HG03378 (cell line): ENCODE measurements at regions not wholly inside any gene's neighbourhood (a gene's known extent, or its start where the extent isn't known, plus 50 kb on each side); places are given as distances from the start of the nearest gene placed in this dataset.
"Not testable (repeated sequence)": the region's sequence is repeated elsewhere in the genome, so short reads cannot be mapped to it uniquely, and the experiment has no call there.

Source experiments
- ATAC-seq: cut with Tn5 transposase; IDR thresholded peaks from one replicate; pipeline ENCODE4 v1.9.1; 2021; ENCODE audit warnings: mild to moderate bottlenecking, moderate library complexity; ENCODE audit not compliant: unreplicated experiment

GRCh38 chr2:183881978-183882377 is 716.4 kb upstream of the ZNF804A start:
- ATAC-seq = no peak

GRCh38 chr2:183892315-183892941 is 705.9 kb upstream of the ZNF804A start:
- no peak for ATAC-seq

- ATAC-seq = no peak
Observed at GRCh38 chr2:183898641-183899040, 699.7 kb upstream of the ZNF804A start.

GRCh38 chr2:183901931-183902330 is 696.4 kb upstream of the ZNF804A start:
- no peak for ATAC-seq

GRCh38 chr2:183903026-183903425 is 695.3 kb upstream of the ZNF804A start:
- no peak for ATAC-seq

- ATAC-seq = not testable (repeated sequence)
Observed at GRCh38 chr2:183916041-183916440, 682.3 kb upstream of the ZNF804A start.

- ATAC-seq = no peak
Observed at GRCh38 chr2:183919167-183919566, 679.2 kb upstream of the ZNF804A start.

- ATAC-seq = no peak
Observed at GRCh38 chr2:183919926-183920325, 678.4 kb upstream of the ZNF804A start.

GRCh38 chr2:183925281-183925680 is 673.0 kb upstream of the ZNF804A start:
- ATAC-seq = no peak

GRCh38 chr2:183926433-183926832 is 671.9 kb upstream of the ZNF804A start:
- ATAC-seq = no peak

GRCh38 chr2:183927406-183928325 is 670.7 kb upstream of the ZNF804A start:
- ATAC-seq = no peak

- no peak for ATAC-seq
Observed at GRCh38 chr2:183935005-183935404, 663.3 kb upstream of the ZNF804A start.

GRCh38 chr2:183937220-183937619 is 661.1 kb upstream of the ZNF804A start:
- ATAC-seq = no peak

- ATAC-seq = no peak
Observed at GRCh38 chr2:183946193-183946592, 652.1 kb upstream of the ZNF804A start.

- no peak for ATAC-seq
Observed at GRCh38 chr2:183948861-183949260, 649.5 kb upstream of the ZNF804A start.

- ATAC-seq = no peak
Observed at GRCh38 chr2:183950673-183951072, 647.7 kb upstream of the ZNF804A start.

- no peak for ATAC-seq
Observed at GRCh38 chr2:183951630-183952029, 646.7 kb upstream of the ZNF804A start.

- ATAC-seq = no peak
Observed at GRCh38 chr2:183952741-183953140, 645.6 kb upstream of the ZNF804A start.

- ATAC-seq = no peak
Observed at GRCh38 chr2:183963609-183964008, 634.7 kb upstream of the ZNF804A start.

- ATAC-seq = no peak
Observed at GRCh38 chr2:183964565-183964964, 633.8 kb upstream of the ZNF804A start.

GRCh38 chr2:183967756-183968155 is 630.6 kb upstream of the ZNF804A start:
- ATAC-seq = no peak

- not testable (repeated sequence) for ATAC-seq
Observed at GRCh38 chr2:183975676-183976075, 622.7 kb upstream of the ZNF804A start.
